Bronchial epithelial cell (primary cell): ENCODE measurements at regions not wholly inside any gene's neighbourhood (a gene's known extent, or its start where the extent isn't known, plus 50 kb on each side); places are given as distances from the start of the nearest gene placed in this dataset.

Experiments
- DNase-seq: peaks from one replicate; pipeline ENCODE4 v3.0.0-alpha.2; 2010; ENCODE audit warnings: low read depth
- FAIRE-seq: peaks from 2 replicates; lab custom pipeline; 2011; peaks lifted over from hg19 to GRCh38; lab: Jason Lieb, UNC
- H3K27me3 ChIP-seq: 2 replicates; pipeline ENCODE4 v1.5.1; 2011; ENCODE audit warnings: low read length; ENCODE audit not compliant: control insufficient read depth, insufficient read depth
- H3K36me3 ChIP-seq: 2 replicates; pipeline ENCODE4 v1.5.1; 2011; ENCODE audit warnings: low read length; ENCODE audit not compliant: control insufficient read depth, insufficient read depth
- H3K4me3 ChIP-seq: 2 replicates; pipeline ENCODE4 v1.5.1; 2011; ENCODE audit warnings: mild to moderate bottlenecking, low read depth, low read length, control low read depth
- CTCF ChIP-seq: IDR thresholded peaks from 2 replicates; pipeline ENCODE4 v1.5.1; 2011; ENCODE audit warnings: mild to moderate bottlenecking, moderate library complexity, low read length, control low read depth, inconsistent platforms; ENCODE audit not compliant: insufficient read depth, severe bottlenecking

GRCh38 chr4:79623021-79623870 is 215.2 kb upstream of the GK2 start:
- H3K36me3 ChIP-seq = no peaks in the 10 kb centered on the region
- DNase-seq = no peak
- H3K27me3 ChIP-seq = no peaks in the 10 kb centered on the region
- no peak for TF ChIP-seq CTCF
- H3K4me3 ChIP-seq = no peak overlapping the region
- no peak for FAIRE-seq

GRCh38 chr4:79621061-79621460 is 213.0 kb upstream of the GK2 start:
- Histone ChIP-seq H3K27me3 (no peaks in the 10 kb centered on the region), H3K4me3 (no peak overlapping the region), H3K36me3 (no peaks in the 10 kb centered on the region)
- FAIRE-seq (no peak), DNase-seq (no peak)
- no peak for TF ChIP-seq CTCF

GRCh38 chr4:79620617-79621016 is 212.6 kb upstream of the GK2 start:
- Histone ChIP-seq H3K4me3 (no peak overlapping the region), H3K36me3 (no peaks in the 10 kb centered on the region), H3K27me3 (peaks cover 2% of the 10 kb centered on the region)
- DNase-seq (no peak), FAIRE-seq (no peak)
- no peak for TF ChIP-seq CTCF

GRCh38 chr4:79613269-79613935 is 205.4 kb upstream of the GK2 start:
- no peak overlapping the region for H3K4me3 ChIP-seq
- TF ChIP-seq CTCF = no peak
- H3K36me3 ChIP-seq = no peaks in the 10 kb centered on the region
- no peak for FAIRE-seq
- DNase-seq = no peak
- H3K27me3 ChIP-seq = peaks cover 2% of the 10 kb centered on the region

- no peak overlapping the region for H3K4me3 ChIP-seq
- no peaks in the 10 kb centered on the region for H3K36me3 ChIP-seq
- FAIRE-seq = peak; percentile 43
- H3K27me3 ChIP-seq = peaks cover 2% of the 10 kb centered on the region
- TF ChIP-seq CTCF = no peak
- no peak for DNase-seq
These were observed 203.0 kb upstream of the GK2 start for GRCh38 chr4:79611026-79611425.
